Esophagus muscularis mucosa (tissue), 4 donors: ENCODE measurements at regions not wholly inside any gene's neighbourhood (a gene's known extent, or its start where the extent isn't known, plus 50 kb on each side); places are given as distances from the start of the nearest gene placed in this dataset.
A peak's percentile ranks its signal among the peaks of the same experiment; 100 is the strongest.

ENCODE experiments used
- DNase-seq: peaks from one replicate; pipeline ENCODE4 v3.0.0-alpha.2; 2017; ENCODE audit errors: extremely low spot score
- H3K27ac ChIP-seq, 4 donors: fragments of 200-600 bp; sonication (generic); replicated peaks in 1 of 4; 1 replicate in 3 of 4; 2 replicates in 1 of 4; pipeline ENCODE4 v1.5.1; 2016 to 2019; ENCODE audit warnings: mild to moderate bottlenecking in 1 of 4
- H3K27me3 ChIP-seq, 4 donors: fragments of 200-600 bp; sonication (generic); one replicate each; pipeline versions ENCODE4 v1.5.1 to v1.6.0; 2016 to 2019
- H3K36me3 ChIP-seq, 4 donors: fragments of 200-600 bp; sonication (generic); one replicate each; pipeline ENCODE4 v1.5.1; 2016 to 2019
- H3K4me1 ChIP-seq, 4 donors: fragments of 200-600 bp; sonication (generic); one replicate each; pipeline ENCODE4 v1.5.1; 2016 to 2019
- H3K4me3 ChIP-seq, 4 donors: fragments of 200-600 bp; sonication (generic); 1 replicate in 2 of 4; 2 replicates in 2 of 4; pipeline ENCODE4 v1.5.1; 2016 to 2019; ENCODE audit warnings: mild to moderate bottlenecking in 4 of 4, moderate library complexity in 1 of 4
- H3K9me3 ChIP-seq, 4 donors: fragments of 200-600 bp; sonication (generic); 1 replicate in 3 of 4; 2 replicates in 1 of 4; pipeline ENCODE4 v1.5.1; 2016 to 2019
- EP300 ChIP-seq: sonication (generic); formaldehyde crosslinking; IDR thresholded peaks from one replicate; pipeline ENCODE4 v1.6.1; 2017; ENCODE audit warnings: antibody characterized with exemption
- POLR2A ChIP-seq: fragments of 450-650 bp; IDR thresholded peaks from one replicate; pipeline ENCODE4 v1.6.1; 2017; ENCODE audit warnings: antibody characterized with exemption, moderate library complexity, mild to moderate bottlenecking, low read depth
- POLR2AphosphoS5 ChIP-seq, 2 donors: sonication (generic); formaldehyde crosslinking; IDR thresholded peaks; one replicate each; pipeline ENCODE4 v1.6.1; 2017; ENCODE audit warnings: antibody characterized with exemption in 2 of 2
- WGBS: methylation state at CpG from one replicate; pipeline ENCODE4 v1.1.5; 2018; 5-methylcytosine and 5-hydroxymethylcytosine counted together
- intact Hi-C: fragments of 100-400 bp; cut with DNase I; formaldehyde crosslinking; loops from one replicate; pipeline ENCODE4 v1.15.1; 2023
- TF ChIP-seq, protein P1 (sequence below), 3 experiments: fragments of 200-600 bp in 2 of 3; fragments of 450-650 bp in 1 of 3; sonication (generic) in 2 of 3; IDR thresholded peaks; one replicate each; pipeline ENCODE4 v1.5.1; 2017 to 2019; ENCODE audit warnings: antibody characterized with exemption in 3 of 3, mild to moderate bottlenecking in 2 of 3, moderate library complexity in 1 of 3

DNA sequence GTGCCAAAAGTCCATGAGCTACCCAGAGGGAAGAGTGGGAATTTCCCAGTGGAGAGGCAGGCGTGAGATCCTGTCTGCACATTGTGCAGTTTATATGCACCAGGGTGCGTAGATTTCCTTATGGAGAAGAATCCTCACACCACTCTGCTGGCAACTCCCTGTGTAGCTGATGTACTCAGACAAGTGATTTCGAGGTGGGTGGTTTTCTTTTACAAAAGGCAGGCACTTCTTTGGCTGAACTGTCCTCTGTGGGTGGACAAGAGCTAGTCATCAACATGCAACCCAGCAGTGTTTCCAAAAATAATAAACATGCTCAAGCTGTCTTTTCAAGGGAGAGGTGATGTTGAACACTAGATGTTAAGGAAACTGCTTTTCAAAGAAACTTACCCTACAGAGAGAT is 121.7 kb upstream of the NXT1 start:
- intact Hi-C loops = no loop called here
- Histone ChIP-seq H3K9me3 (peaks cover 0 to 6% (median 0%) of the 10 kb centered on the region in 4 donors), H3K27me3 (no peaks in the 10 kb centered on the region), H3K27ac (no peak overlapping the region), H3K4me1 (peaks cover 3 to 20% (median 15%) of the 10 kb centered on the region in 4 donors), H3K4me3 (no peak overlapping the region), H3K36me3 (no peaks in the 10 kb centered on the region)
- DNase-seq = peak; percentile 70
- WGBS = 26% methylated on average over 3 of the region's 3 CpGs
- TF ChIP-seq POLR2A = no peak
- no peak for TF ChIP-seq EP300
- TF ChIP-seq POLR2AphosphoS5 (IDR thresholded peaks at IDR 0.05) = peak in 1 of 2 donors; percentile 31

DNA sequence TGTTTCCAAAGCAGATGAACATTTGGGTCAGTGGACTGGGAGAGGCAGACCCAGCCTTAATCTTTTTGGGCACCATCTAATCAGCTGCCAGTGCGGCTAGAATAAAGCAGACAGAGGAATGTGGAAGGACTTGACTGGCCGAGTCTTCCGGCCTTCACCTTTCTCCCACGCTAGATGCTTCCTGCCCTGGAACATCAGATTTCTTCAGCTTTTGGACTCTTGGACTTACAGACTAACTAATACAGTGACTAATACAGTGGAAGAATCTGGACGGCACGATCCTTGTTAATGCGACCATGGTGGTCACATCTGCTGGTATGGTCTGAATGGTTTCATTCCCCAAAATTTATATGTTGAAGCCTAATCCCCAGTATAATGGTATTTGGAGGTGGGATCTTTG is 122.6 kb upstream of the NXT1 start:
- no peaks in the 10 kb centered on the region for H3K36me3 ChIP-seq
- H3K4me1 ChIP-seq = peaks cover 3 to 20% (median 15%) of the 10 kb centered on the region in 4 donors
- TF ChIP-seq, protein P1, sequence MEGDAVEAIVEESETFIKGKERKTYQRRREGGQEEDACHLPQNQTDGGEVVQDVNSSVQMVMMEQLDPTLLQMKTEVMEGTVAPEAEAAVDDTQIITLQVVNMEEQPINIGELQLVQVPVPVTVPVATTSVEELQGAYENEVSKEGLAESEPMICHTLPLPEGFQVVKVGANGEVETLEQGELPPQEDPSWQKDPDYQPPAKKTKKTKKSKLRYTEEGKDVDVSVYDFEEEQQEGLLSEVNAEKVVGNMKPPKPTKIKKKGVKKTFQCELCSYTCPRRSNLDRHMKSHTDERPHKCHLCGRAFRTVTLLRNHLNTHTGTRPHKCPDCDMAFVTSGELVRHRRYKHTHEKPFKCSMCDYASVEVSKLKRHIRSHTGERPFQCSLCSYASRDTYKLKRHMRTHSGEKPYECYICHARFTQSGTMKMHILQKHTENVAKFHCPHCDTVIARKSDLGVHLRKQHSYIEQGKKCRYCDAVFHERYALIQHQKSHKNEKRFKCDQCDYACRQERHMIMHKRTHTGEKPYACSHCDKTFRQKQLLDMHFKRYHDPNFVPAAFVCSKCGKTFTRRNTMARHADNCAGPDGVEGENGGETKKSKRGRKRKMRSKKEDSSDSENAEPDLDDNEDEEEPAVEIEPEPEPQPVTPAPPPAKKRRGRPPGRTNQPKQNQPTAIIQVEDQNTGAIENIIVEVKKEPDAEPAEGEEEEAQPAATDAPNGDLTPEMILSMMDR (IDR thresholded peaks at IDR 0.05) = no peak
- TF ChIP-seq POLR2A (no peak), EP300 (no peak), POLR2AphosphoS5 (IDR thresholded peaks at IDR 0.05) (no peak)
- intact Hi-C loops = no loop called here
- H3K27ac ChIP-seq = no peak overlapping the region
- no peak overlapping the region for H3K4me3 ChIP-seq
- no peak for DNase-seq
- peaks cover 0 to 6% (median 0%) of the 10 kb centered on the region in 4 donors for H3K9me3 ChIP-seq
- 94% methylated on average over 7 of the region's 7 CpGs for WGBS
- no peaks in the 10 kb centered on the region for H3K27me3 ChIP-seq

DNA sequence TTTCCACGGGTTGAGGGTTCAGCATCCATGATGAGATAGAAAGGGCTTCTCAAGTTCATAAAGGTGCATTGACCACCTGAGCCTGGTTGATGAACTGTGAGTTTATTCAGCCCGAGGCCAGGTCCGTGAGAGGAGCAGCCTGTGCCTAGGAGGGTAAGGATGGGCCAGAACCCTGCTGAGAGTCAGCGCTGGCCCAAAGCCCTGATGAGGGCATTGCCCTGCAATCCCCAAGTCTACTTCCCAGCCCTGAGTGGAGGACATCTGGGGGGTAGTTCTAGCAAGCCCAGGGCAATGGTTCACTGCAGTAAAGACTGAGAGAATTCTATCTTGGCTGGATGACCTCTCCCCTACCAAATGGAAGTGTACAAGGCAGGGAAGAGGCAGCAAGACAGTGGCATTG is 123.3 kb upstream of the NXT1 start:
- H3K9me3 ChIP-seq = peaks cover 0 to 9% (median 3%) of the 10 kb centered on the region in 4 donors
- WGBS = 87% methylated on average over 4 of the region's 4 CpGs
- TF ChIP-seq POLR2AphosphoS5 (IDR thresholded peaks at IDR 0.05) (no peak), EP300 (no peak), POLR2A (no peak)
- TF ChIP-seq, protein P1 (IDR thresholded peaks at IDR 0.05) = no peak
- intact Hi-C loops = no loop called here
- no peak overlapping the region for H3K27ac ChIP-seq
- peaks cover 3 to 20% (median 15%) of the 10 kb centered on the region in 4 donors for H3K4me1 ChIP-seq
- no peaks in the 10 kb centered on the region for H3K27me3 ChIP-seq
- H3K4me3 ChIP-seq = no peak overlapping the region
- no peaks in the 10 kb centered on the region for H3K36me3 ChIP-seq
- no peak for DNase-seq

DNA sequence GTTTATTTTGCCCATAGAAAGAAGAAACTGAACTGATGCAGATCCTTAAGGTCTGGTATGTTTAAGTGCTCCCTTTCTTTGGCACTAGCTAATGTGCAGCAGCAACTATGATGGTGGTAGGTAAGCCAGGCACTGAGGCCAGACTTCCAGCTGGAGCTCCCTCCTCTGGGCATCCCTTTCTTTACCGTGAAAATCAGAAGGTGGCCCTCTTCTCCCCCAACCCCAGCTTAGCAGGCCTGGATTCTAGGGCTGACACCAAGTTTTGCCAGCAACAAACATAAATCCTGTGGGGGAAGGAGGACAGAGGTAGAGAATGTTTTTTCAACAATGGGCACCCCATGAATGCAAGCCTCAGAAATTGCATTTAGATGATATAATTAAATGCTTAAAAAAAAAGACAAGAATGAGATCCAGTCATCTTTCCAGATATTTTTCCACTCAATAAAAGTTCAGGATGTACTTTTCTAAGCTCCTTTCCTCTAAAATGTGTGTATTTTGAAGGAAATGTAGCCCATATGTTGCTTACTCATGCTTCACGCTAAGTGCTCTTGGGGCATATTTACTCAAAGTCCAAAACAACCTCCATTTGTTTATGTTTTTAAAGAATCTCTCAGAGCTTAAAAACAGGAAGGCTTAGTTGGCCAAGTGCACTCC is 123.9 kb upstream of the NXT1 start:
- TF ChIP-seq, protein P1 (IDR thresholded peaks at IDR 0.05) = no peak
- TF ChIP-seq POLR2A (no peak), POLR2AphosphoS5 (IDR thresholded peaks at IDR 0.05) (no peak), EP300 (no peak)
- no peak overlapping the region for H3K4me3 ChIP-seq
- peaks cover 3 to 20% (median 15%) of the 10 kb centered on the region in 4 donors for H3K4me1 ChIP-seq
- H3K36me3 ChIP-seq = no peaks in the 10 kb centered on the region
- H3K27ac ChIP-seq = no peak overlapping the region
- H3K9me3 ChIP-seq = peaks cover 0 to 11% (median 7%) of the 10 kb centered on the region in 4 donors
- intact Hi-C loops = no loop called here
- 81% methylated on average over 2 of the region's 2 CpGs for WGBS
- H3K27me3 ChIP-seq = no peaks in the 10 kb centered on the region
- peak; percentile 57 for DNase-seq

DNA sequence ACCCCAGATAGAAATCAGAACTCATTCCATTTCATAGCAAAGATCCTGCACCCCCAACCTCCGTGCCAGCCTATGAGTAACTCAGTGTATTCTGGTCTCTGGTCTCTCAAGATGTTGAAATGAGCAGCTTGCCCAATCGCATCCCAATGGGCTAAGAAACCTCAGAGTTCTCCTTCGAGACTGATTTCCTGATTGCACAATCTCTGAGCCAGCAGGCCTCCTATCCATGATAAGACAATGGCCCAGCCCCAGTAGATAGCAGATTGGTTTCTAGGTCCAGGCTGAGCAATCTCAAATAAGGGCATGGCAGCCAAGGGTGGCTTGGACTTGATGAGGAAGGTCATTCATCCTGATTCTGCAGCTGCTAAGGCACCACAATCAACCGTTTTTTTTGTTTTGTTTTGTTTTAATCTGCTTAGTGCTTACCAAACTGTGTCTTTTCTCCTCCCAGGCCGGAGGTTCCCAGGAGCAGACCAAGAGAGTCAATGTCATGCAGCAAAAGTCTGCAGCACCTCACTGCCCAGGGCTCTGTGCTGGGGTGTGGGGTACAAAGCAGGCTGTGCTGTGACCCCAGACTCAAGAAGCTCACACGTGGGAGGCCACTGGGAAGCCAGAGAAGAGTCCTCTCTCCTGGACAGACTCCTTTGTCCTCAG is 125.1 kb upstream of the NXT1 start:
- intact Hi-C loops = no loop called here
- H3K4me1 ChIP-seq = peaks cover 3 to 20% (median 15%) of the 10 kb centered on the region in 4 donors
- H3K36me3 ChIP-seq = no peaks in the 10 kb centered on the region
- DNase-seq = peak; percentile 91
- 83% methylated on average over 6 of the region's 6 CpGs for WGBS
- H3K4me3 ChIP-seq = no peak overlapping the region
- peaks cover 0 to 22% (median 19%) of the 10 kb centered on the region in 4 donors for H3K9me3 ChIP-seq
- H3K27ac ChIP-seq = peak overlapping the region in 1 of 4 donors; percentile 7
- no peak for TF ChIP-seq POLR2A
- peak; percentile 14 to 24 for TF ChIP-seq POLR2AphosphoS5 (IDR thresholded peaks at IDR 0.05)
- no peaks in the 10 kb centered on the region for H3K27me3 ChIP-seq
